SK-N-SH (cell line): ENCODE measurements at regions not wholly inside any gene's neighbourhood (a gene's known extent, or its start where the extent isn't known, plus 50 kb on each side); places are given as distances from the start of the nearest gene placed in this dataset.

Source experiments
- CTCF ChIA-PET: fragments of 300-600, 350-600 bp; formaldehyde crosslinking; extraction: SDS; loops from one replicate; lab custom pipeline; 2021; lab: Yijun Ruan, JAX
- POLR2A ChIA-PET: fragments of 350-600 bp; sonication (Branson Sonifier 250); formaldehyde crosslinking; extraction: SDS; loops from one replicate; lab custom pipeline; 2020; ENCODE audit warnings: antibody characterized with exemption, inconsistent platforms; lab: Yijun Ruan, JAX
- DNase-seq: peaks from one replicate; pipeline ENCODE4 v3.0.0; 2012
- H2AFZ ChIP-seq: fragments of 200-600 bp; sonication (generic); 2 replicates; pipeline ENCODE4 v1.8.1; 2016; ENCODE audit warnings: antibody characterized with exemption, mild to moderate bottlenecking, low read depth
- H3F3A ChIP-seq: fragments of 200-600 bp; sonication (generic); replicated peaks from 2 replicates; pipeline ENCODE3; 2016; ENCODE audit warnings: antibody characterized with exemption, mild to moderate bottlenecking; ENCODE audit not compliant: insufficient read depth
- H3K27ac ChIP-seq, 2 experiments: fragments of 200-500 bp in 1 of 2; fragments of 200-600 bp in 1 of 2; sonication (Bioruptor generic) in 1 of 2; sonication (generic), shearing (Covaris generic) in 1 of 2; 2 replicates each; pipeline versions ENCODE4 v1.5.1 to v1.6.1; 2014 to 2016; ENCODE audit warnings: low read depth in 2 of 2, inconsistent platforms in 1 of 2, low read length in 1 of 2, mild to moderate bottlenecking in 1 of 2, mixed read lengths in 1 of 2
- H3K27me3 ChIP-seq: fragments of 200-600 bp; sonication (generic), shearing (Covaris generic); 2 replicates; pipeline ENCODE4 v1.6.1; 2016; ENCODE audit warnings: mixed run types; ENCODE audit not compliant: insufficient read depth
- H3K36me3 ChIP-seq, 2 experiments: fragments of 200-500 bp in 1 of 2; fragments of 200-600 bp in 1 of 2; sonication (Bioruptor generic) in 1 of 2; sonication (generic) in 1 of 2; replicated peaks in 1 of 2; 2 replicates each; pipeline versions ENCODE3 to v1.5.1; 2014 to 2016; ENCODE audit warnings: low read length in 1 of 2, mild to moderate bottlenecking in 1 of 2; ENCODE audit not compliant: insufficient read depth in 2 of 2, control insufficient read depth in 1 of 2
- H3K4me1 ChIP-seq, 2 experiments: fragments of 200-500 bp in 1 of 2; fragments of 200-600 bp in 1 of 2; sonication (Bioruptor generic) in 1 of 2; sonication (generic), shearing (Covaris generic) in 1 of 2; 2 replicates each; pipeline versions ENCODE4 v1.5.1 to v1.6.1; 2014 to 2016; ENCODE audit warnings: low read depth in 1 of 2, low read length in 1 of 2, mixed run types in 1 of 2; ENCODE audit not compliant: insufficient read depth in 2 of 2, control insufficient read depth in 1 of 2
- H3K4me2 ChIP-seq: fragments of 200-600 bp; sonication (generic), shearing (Covaris generic); 2 replicates; pipeline ENCODE4 v1.6.1; 2017; ENCODE audit warnings: mixed run types
- H3K4me3 ChIP-seq, 2 experiments: fragments of 200-500 bp in 1 of 2; fragments of 200-600 bp in 1 of 2; sonication (Bioruptor generic) in 1 of 2; sonication (generic), shearing (Covaris generic) in 1 of 2; 2 replicates each; pipeline versions ENCODE4 v1.5.1 to v1.8.1; 2014 to 2016; ENCODE audit warnings: low read depth in 2 of 2, inconsistent platforms in 1 of 2, low read length in 1 of 2, mild to moderate bottlenecking in 1 of 2, mixed read lengths in 1 of 2, moderate library complexity in 1 of 2
- H3K79me2 ChIP-seq: fragments of 200-600 bp; sonication (generic); 2 replicates; pipeline ENCODE4 v1.8.1; 2017; ENCODE audit warnings: mild to moderate bottlenecking; ENCODE audit not compliant: insufficient read depth
- H3K9ac ChIP-seq: fragments of 200-600 bp; sonication (generic); 2 replicates; pipeline ENCODE4 v1.6.1; 2017; ENCODE audit warnings: mixed run types
- H3K9me2 ChIP-seq: fragments of 200-600 bp; sonication (generic); 2 replicates; pipeline ENCODE4 v1.6.1; 2017; ENCODE audit warnings: mixed run types
- H3K9me3 ChIP-seq: fragments of 200-600 bp; sonication (generic); 2 replicates; pipeline ENCODE4 v1.6.1; 2017; ENCODE audit warnings: mixed run types, mild to moderate bottlenecking, moderate library complexity
- H4K20me1 ChIP-seq: fragments of 200-600 bp; sonication (generic); 2 replicates; pipeline ENCODE4 v1.6.1; 2017; ENCODE audit warnings: mild to moderate bottlenecking, mixed run types; ENCODE audit not compliant: insufficient read depth
- EP300 ChIP-seq, 2 experiments: IDR thresholded peaks; 2 replicates each; pipeline versions ENCODE4 v1.4.0 to v1.6.1; 2012; ENCODE audit warnings: borderline replicate concordance in 1 of 2, low read depth in 1 of 2, low read length in 1 of 2
- EZH2phosphoT487 ChIP-seq: fragments of 200-600 bp; sonication (generic); IDR thresholded peaks from 2 replicates; pipeline ENCODE4 v1.6.1; 2017; ENCODE audit warnings: low read depth, mixed run types, mild to moderate bottlenecking, antibody characterized with exemption, moderate library complexity, borderline replicate concordance
- FOSL2 ChIP-seq: IDR thresholded peaks from 2 replicates; pipeline ENCODE4 v1.4.0; 2012; ENCODE audit warnings: low read depth, mild to moderate bottlenecking, moderate library complexity, borderline replicate concordance
- FOXJ3 ChIP-seq: sonication (generic); formaldehyde crosslinking; IDR thresholded peaks from 2 replicates; pipeline ENCODE4 v1.5.1; 2020; ENCODE audit warnings: mild to moderate bottlenecking, missing genetic modification reagents
- FOXM1 ChIP-seq: IDR thresholded peaks from 2 replicates; pipeline ENCODE4 v1.4.0; 2012; ENCODE audit warnings: low read depth, mild to moderate bottlenecking
- GABPA ChIP-seq: IDR thresholded peaks from 2 replicates; pipeline ENCODE4 v1.4.0; 2012; ENCODE audit warnings: low read depth, mild to moderate bottlenecking
- GATA2 ChIP-seq: sonication (generic); formaldehyde crosslinking; IDR thresholded peaks from 2 replicates; pipeline ENCODE4 v1.5.0; 2020; ENCODE audit warnings: mild to moderate bottlenecking, missing genetic modification reagents
- IRF3 ChIP-seq: fragments of 150-350 bp; IDR thresholded peaks from 2 replicates; pipeline ENCODE4 v1.6.1; 2016; ENCODE audit warnings: mild to moderate bottlenecking, low read depth, low read length
- MAX ChIP-seq: IDR thresholded peaks from 2 replicates; pipeline ENCODE4 v1.4.0; 2012; ENCODE audit warnings: low read depth
- MEF2A ChIP-seq: IDR thresholded peaks from 2 replicates; pipeline ENCODE4 v1.4.0; 2012; ENCODE audit warnings: low read depth, borderline replicate concordance
- NRF1 ChIP-seq: IDR thresholded peaks from 2 replicates; pipeline ENCODE4 v1.6.1; 2012; ENCODE audit warnings: low read depth, mild to moderate bottlenecking, low read length
- RAD21 ChIP-seq: IDR thresholded peaks from 2 replicates; pipeline ENCODE4 v1.6.1; 2012; ENCODE audit warnings: mild to moderate bottlenecking, low read length
- RCOR1 ChIP-seq: fragments of 150-350 bp; IDR thresholded peaks from 2 replicates; pipeline ENCODE4 v1.6.1; 2017; ENCODE audit warnings: antibody characterized with exemption, low read length
- RFX5 ChIP-seq: IDR thresholded peaks from 2 replicates; pipeline ENCODE4 v1.6.1; 2012; ENCODE audit warnings: mild to moderate bottlenecking, improper control_type of control experiment, low read length
- SIN3A ChIP-seq: IDR thresholded peaks from 2 replicates; pipeline ENCODE4 v1.6.1; 2012; ENCODE audit warnings: low read depth, mild to moderate bottlenecking, low read length, moderate library complexity, borderline replicate concordance
- SMC3 ChIP-seq: IDR thresholded peaks from 2 replicates; pipeline ENCODE4 v1.6.1; 2012; ENCODE audit warnings: low read depth, low read length, improper control_type of control experiment
- TAF1 ChIP-seq: IDR thresholded peaks from 2 replicates; pipeline ENCODE4 v1.6.1; 2012; ENCODE audit warnings: low read depth, mild to moderate bottlenecking, low read length, moderate library complexity, borderline replicate concordance
- TEAD4 ChIP-seq: IDR thresholded peaks from 2 replicates; pipeline ENCODE4 v1.4.0; 2012; ENCODE audit warnings: mild to moderate bottlenecking, borderline replicate concordance; ENCODE audit not compliant: insufficient read depth
- USF1 ChIP-seq: IDR thresholded peaks from 2 replicates; pipeline ENCODE4 v1.4.0; 2012; ENCODE audit warnings: low read depth, borderline replicate concordance
- USF2 ChIP-seq: fragments of 150-350 bp; IDR thresholded peaks from 2 replicates; pipeline ENCODE4 v1.6.1; 2017; ENCODE audit warnings: antibody characterized with exemption, low read length, low read depth, borderline replicate concordance
- YY1 ChIP-seq: IDR thresholded peaks from 2 replicates; pipeline ENCODE4 v1.4.0; 2012; ENCODE audit warnings: low read depth, mild to moderate bottlenecking
- ZBTB33 ChIP-seq: IDR thresholded peaks from 2 replicates; pipeline ENCODE4 v1.4.0; 2012; ENCODE audit warnings: low read depth, borderline replicate concordance
- WGBS: methylation state at CpG from one replicate; pipeline ENCODE4 v1.1.6; 2017; ENCODE audit warnings: low lambda C conversion rate; 5-methylcytosine and 5-hydroxymethylcytosine counted together

- CTCF ChIA-PET, result no interaction called here
- H3K27ac ChIP-seq, result no peak overlapping the region
These were observed 1252.3 kb downstream of the TYW1 start for GRCh38 chr7:68248973-68249372.

GRCh38 chr7:68249611-68250010 lies 1253.0 kb downstream of the TYW1 start:
- Histone ChIP-seq H4K20me1 (no peaks in the 10 kb centered on the region), H3K27ac (no peak overlapping the region), H3K4me3 (no peak overlapping the region), H3K79me2 (no peaks in the 10 kb centered on the region), H3K27me3 (no peaks in the 10 kb centered on the region), H3F3A (peaks cover 6% of the 10 kb centered on the region), H2AFZ (no peak overlapping the region), H3K4me2 (no peak overlapping the region), H3K9me3 (no peaks in the 10 kb centered on the region; the same call in 1 of the 2 replicates), H3K4me1 (no peaks in the 10 kb centered on the region), H3K9me2 (no peaks in the 10 kb centered on the region), H3K36me3 (no peaks in the 10 kb centered on the region), H3K9ac (no peak overlapping the region)
- WGBS, result 21% methylated on average over 1 of the region's 1 CpG
- TF ChIP-seq GABPA (no peak), TEAD4 (no peak), USF2 (no peak), FOSL2 (no peak), TAF1 (no peak), GATA2 (CRISPR knock-in tag) (no peak), MEF2A (no peak), USF1 (no peak), MAX (no peak), EZH2phosphoT487 (no peak), YY1 (no peak), ZBTB33 (no peak), RFX5 (no peak), RAD21 (no peak), NRF1 (no peak), EP300 (IDR thresholded peaks at IDR 0.05; ENCODE audit: borderline replicate concordance in 1 of 2, low read depth in 1 of 2, low read length in 1 of 2) (no peak), IRF3 (no peak), SMC3 (no peak)
- ChIA-PET CTCF (interaction anchor here (1.0 kb wide), 1 partner anchor 9 kb away, joined by 5 read pairs; no protein-coding TSS in a partner anchor), POLR2A (no interaction called here)
- no peak for DNase-seq

More at GRCh38 chr7:68248973-68249372, 1252.3 kb downstream of the TYW1 start:
- H4K20me1 ChIP-seq, result no peaks in the 10 kb centered on the region
- H2AFZ ChIP-seq, result no peak overlapping the region
- DNase-seq, result no peak
- H3K4me2 ChIP-seq, result no peak overlapping the region
- no peaks in the 10 kb centered on the region for H3K36me3 ChIP-seq
- peaks cover 6% of the 10 kb centered on the region for H3F3A ChIP-seq
- TF ChIP-seq FOXM1 (no peak), YY1 (no peak), NRF1 (no peak), FOXJ3 (CRISPR knock-in tag) (no peak), SIN3A (no peak), RCOR1 (no peak)
- TF ChIP-seq, all 33 proteins: peak for 0
- H3K4me3 ChIP-seq, result no peak overlapping the region
- H3K9ac ChIP-seq, result no peak overlapping the region
- H3K27me3 ChIP-seq, result no peaks in the 10 kb centered on the region
- H3K9me3 ChIP-seq, result no peaks in the 10 kb centered on the region; the same call in 1 of the 2 replicates
- no peaks in the 10 kb centered on the region for H3K79me2 ChIP-seq
- POLR2A ChIA-PET, result no interaction called here
- H3K9me2 ChIP-seq, result no peaks in the 10 kb centered on the region
- no peaks in the 10 kb centered on the region for H3K4me1 ChIP-seq
